HG02884 (cell line): ENCODE measurements at regions not wholly inside any gene's neighbourhood (a gene's known extent, or its start where the extent isn't known, plus 50 kb on each side); places are given as distances from the start of the nearest gene placed in this dataset.

Experiments used
- ATAC-seq: cut with Tn5 transposase; IDR thresholded peaks from one replicate; pipeline ENCODE4 v1.9.1; 2021; ENCODE audit warnings: mild to moderate bottlenecking, moderate library complexity; ENCODE audit not compliant: unreplicated experiment

DNA sequence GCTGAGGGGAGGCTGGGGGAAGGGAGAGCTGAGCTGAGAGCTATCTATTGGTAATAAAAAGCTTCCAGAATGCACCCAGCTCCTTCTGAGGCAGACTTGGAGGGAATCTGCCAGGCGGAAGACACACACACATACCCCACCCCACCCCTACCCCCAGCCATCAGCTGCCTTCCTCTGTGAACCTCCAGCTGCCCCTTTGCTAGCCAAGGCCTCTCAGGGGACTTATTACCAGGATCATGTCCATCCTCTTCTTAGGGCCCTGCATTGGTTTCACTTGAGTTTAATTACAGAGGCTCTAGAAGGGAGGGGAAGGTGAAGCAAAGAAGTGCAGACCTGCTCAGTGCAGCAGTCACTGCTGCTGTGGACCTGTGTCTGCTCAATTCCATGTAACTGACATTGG lies 156.4 kb downstream of the OMA1 start:
- no peak for ATAC-seq

DNA sequence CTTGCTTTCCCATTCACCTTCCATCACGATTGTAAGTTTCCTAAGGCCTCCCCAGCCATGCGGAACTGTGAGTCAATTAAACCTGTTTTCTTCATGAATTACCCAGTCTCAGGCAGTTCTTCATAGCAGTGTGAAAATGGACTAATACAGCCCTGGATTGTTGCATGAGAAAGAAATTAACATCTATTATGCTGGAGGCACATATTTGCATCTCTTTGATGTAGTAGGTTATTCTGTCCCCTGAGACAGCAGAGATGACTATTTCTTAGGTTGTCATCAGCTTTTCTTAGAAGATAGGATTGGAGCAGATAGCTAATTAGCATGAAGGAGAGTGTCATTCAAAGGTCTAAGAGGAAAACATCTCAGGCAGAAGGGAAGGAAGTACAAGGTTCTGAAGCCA lies 166.2 kb downstream of the OMA1 start:
- ATAC-seq = no peak

DNA sequence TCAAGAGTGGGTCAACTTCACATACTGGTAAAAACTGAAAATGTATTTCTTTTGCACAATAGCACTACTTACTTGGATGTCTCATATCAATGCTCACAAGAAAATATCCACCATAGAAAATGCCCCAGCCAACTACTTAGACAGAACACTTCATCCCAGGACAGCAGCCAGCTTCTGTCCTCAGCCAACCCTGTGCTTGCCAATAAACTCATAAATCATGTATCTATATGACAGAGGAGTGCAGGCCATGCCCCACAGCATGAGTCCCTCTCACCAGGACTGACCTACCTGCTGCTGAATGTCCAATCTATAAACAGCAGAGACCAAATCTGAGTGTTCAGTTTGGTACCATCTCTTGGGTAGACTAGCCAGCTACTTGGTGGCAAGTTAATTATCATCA lies 179.3 kb downstream of the OMA1 start:
- no peak for ATAC-seq

DNA sequence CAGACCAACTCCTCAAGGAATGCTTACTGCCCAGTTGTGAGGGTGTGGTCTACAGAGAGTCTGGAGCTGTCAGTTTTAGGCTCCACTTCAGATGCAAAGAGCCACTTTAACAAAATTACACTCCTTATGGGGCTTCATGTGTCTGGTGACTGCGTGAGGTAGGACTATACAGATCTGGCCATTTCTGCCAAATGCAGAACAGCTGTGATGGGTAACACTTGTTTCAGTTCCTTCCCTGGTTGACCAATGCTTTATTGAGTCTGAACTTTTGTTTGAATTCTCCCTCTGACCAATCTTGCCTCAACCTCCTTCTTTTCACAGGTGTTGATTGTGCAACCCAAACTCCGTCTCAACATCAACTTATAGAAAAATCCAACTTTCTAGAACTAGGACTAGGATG lies 181.2 kb downstream of the OMA1 start:
- no peak for ATAC-seq

DNA sequence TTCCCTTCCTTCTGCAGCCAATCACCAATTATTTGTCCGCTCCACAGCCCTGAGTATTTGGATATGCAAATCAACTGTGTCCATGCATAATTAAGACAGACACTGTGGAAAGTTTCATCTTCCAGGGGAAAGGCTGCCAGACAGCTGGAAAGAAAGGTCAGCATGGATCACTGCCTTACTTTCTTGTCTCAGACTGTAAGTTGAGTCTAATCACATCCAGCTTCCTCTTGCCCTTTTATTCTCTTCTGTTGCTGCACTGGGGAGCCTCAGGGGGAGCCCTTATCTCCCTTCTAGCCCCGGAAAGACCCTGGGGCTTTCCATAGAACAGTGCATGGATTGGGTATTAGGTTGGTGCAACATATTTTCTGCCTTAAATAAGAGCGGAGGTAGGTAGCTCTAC lies 182.9 kb downstream of the OMA1 start:
- no peak for ATAC-seq

DNA sequence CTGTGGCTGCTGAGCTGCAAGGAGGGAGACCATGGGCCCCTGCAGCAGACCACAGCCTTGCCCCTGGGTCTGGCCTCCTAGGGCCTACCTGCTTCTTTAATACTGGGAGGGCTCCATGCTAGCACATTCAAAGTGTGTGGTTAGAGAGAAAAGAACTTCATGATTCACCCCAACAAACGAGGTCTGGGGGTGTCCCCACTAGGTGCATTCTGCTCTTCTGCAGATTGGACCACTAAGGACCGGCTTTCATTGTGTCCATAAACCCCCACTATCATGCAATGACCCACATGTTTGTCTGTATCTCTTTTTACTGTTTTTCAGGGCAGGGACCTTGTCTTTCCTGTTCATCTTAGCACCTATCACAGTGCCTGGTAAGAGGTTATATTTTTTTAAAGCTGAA lies 185.4 kb downstream of the OMA1 start:
- no peak for ATAC-seq

DNA sequence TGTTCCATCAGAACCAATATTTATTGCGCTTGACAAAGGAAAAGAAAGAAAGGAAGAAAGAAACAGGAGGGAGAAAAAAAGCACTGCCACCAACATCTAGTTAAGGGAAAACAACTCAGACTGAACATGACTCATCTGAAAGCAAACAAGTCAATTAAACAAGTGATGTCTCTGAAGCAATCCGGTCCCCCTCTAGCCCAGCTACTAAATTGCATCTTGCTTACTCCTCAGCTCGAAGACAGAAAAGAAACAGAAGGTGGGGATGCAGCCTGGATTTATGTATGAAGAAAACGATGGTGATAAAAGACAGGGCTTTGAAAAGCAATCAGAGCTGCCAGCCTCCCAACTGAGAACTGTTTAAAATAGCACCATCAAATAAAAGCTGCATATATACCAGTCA lies 188.2 kb downstream of the OMA1 start:
- no peak for ATAC-seq

DNA sequence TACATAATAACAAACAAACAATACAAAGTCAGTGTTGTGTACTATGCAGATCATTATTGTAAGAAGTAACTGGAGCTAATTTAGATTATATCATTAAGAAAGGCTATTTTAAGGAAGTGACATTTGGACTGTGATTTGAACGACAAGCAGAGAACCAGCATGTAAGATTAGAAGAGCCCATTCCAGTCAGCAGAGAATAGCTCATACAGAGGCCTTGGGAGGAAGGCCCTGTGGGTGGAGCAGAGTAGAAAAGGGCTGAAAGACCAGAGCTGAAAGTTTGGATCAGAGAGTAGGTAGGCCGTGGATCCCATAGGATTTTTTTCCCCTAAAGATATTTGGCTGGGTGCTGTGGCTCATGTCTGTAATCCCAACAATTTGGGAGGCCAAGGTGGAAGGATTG lies 190.1 kb downstream of the OMA1 start:
- no peak for ATAC-seq

DNA sequence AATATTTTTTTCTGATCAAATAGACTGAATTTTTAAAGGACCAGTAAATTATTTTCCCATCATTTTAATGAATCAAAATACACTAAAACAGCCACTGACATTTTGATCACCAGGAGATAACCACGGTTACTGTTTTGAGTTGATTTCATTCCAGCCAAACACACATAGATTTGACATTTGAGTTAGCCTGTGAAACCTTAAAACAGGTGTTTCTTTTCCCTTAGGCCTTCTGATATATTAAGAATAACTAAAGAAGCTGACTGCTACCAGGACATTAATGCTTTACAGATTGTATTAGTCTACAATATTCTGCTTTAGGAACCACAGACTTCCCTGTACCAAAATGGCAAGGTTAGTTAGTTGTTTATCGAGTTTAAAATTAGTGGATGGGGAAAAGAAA lies 193.4 kb downstream of the OMA1 start:
- no peak for ATAC-seq

DNA sequence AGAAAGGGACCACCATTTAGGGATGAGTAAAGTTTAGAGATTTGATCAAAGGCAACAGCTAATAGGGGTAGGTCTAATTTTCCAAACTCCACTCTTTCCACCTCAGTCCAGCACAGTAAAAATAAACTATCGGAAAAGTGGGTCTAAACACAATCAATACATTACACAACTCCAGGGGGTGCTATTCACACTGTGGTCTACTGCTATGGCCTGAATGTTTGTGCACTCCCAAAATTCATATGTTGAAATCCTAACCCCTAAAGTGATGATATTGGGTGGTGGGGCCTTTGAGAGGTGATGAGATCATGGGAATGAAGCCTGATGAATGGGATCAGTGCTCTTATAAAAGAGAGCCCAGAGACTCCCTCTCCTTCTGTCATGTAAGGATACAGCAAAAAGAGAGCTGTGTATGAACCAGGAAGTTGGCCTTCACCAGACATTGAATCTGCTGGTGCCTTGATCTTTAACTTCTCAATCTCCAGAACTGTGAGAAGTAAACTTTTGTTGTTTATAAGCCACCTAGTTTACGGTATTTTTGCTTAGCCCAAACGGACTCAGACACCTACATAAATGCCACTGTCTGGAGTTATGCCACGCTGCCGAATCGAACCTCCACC lies 193.9 kb downstream of the OMA1 start:
- no peak for ATAC-seq

DNA sequence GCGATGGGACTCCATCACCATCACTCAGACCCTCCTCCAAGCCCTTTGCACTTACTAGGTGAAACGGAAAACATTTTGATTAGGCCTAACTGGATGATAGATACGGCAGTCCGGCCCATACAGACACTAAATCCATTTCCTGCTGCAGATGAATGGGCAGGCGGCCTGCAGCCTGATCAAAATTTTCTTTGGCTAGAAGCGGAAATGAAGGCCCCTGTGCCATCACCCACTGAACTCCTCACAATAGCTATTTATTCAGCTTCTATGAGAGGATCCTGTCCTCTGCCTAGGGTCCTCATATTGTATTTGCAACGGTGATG lies 200.5 kb downstream of the OMA1 start:
- ATAC-seq = no peak

DNA sequence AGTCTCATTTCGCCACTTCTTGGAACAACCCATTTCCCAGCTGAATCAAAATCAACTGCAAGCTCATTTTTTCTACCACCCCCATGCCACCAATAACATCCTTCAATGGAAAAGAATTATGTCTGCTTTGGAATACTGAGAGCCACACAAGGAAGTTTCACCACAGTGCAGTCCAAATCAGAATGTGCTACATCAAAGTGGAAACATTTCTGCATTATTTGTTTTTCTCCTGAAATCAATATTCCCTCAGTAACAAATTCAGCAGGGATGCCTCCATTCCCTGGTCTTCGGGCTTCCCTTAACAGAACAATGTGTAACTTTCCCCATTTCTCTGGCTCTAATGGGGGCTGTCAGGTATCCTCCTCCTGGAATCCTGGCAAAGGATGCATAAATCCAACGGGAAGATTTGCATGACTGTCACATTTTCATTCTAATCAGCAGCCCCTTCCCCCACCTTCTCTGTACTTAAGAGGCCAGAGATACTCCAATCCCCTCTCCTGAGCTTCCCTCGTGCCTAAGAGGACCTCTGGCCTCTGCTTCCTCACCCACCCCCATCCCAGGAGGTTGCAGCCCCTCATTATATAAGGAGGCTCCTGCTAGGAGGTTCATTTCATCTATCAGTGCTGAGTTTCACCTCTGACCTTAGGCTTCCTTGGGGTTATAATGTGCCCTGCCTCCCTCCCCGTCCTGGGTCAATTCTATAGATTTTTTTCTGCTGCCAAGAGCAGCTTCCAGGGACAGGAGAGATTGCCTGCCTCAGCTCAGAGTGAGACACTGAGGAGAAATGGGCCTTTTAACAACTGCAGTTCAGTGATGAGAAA lies 201.1 kb downstream of the OMA1 start:
- no peak for ATAC-seq

DNA sequence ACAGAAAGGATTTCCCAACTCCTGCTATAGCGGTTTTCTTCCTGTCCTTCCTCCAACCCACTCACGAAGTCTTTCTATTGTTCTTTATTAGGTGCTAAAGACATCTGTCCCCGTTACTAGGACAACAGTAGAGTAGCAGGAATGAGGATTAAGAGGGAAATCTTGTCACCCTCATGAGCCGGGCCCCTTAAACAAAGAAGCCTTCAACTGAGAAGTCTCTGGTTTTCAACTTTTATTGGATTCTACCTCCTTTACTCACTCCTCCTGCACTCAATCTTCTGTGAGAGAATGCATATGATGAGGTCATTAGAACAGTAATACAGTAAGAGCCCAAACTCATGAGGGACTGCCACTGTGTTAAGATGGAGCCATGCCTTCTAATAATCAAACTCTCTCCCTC lies 206.3 kb downstream of the OMA1 start:
- ATAC-seq = no peak

DNA sequence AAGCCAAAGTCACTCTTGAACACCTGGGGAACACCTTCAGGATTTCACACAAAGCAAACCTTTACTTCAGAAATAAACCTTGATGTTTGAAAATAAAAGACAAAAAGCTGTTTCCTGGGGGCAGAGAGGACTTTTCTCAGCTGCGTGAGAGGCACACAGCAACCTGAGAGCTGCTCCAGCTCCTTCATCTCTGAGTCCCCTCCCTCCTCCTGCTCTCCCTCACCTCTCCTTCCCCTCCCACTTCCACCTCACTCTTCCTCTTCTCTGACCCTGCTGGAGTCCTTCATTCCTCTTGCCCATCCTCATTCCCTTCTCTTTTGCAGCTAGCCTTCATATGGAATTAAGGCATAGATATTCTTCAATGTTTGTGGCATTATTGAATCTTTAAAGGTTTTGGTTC lies 208.4 kb downstream of the OMA1 start:
- ATAC-seq = no peak

DNA sequence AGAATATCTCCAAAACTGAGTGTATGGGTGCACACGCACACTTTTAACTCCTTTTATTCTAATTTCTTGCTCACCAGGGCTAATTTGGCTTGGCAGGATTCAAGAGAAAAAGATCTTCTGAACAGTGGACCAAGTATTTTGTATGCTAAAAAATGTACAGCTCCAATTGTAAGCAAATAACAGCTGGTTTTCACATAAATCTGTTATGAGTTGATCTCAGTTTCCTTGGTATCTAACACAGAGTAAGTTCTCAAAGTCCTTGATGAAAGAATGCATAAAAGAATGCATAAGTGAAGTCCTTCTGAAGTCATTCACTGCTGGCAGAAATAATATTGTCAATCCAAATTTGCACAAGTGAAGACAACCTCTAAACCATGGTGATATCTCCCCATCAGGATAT lies 213.0 kb downstream of the OMA1 start:
- no peak for ATAC-seq

DNA sequence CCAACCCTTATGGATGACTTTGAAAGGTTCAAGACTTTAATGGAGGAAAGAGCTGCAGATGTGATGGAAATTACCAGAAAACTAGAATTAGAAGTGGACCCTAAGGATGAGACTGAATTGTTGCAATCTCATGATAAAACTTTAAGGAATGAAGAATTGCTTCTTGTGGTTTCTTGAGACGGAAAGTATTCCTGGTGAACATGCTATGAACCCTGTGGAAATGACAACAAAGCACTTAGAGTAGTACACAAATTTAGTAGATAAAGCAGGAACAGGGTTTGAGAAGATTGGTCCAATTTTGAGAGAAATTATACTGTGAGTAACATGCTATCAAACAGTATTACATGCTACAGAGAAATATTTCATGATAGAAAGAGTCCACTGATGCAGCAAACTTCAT lies 215.4 kb downstream of the OMA1 start:
- ATAC-seq = no peak

DNA sequence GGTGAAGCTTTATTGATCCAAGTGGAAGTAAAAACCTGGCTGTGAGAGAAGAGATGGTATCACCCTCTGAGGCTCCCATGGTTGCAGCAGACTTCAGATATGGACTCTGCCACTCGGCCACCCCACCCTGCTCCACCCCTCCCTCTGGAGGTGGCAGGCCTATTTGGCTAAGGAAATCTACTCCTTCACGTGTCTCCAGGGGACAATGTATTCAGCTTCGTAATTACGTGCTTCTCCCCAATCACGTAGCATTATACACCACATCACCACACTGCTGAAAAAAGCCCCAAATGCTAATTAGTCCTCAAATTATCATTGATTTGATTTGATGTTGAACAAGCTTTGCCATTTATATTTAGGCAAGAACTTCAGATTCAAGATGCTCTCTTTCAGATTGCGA lies 220.7 kb downstream of the OMA1 start:
- no peak for ATAC-seq

DNA sequence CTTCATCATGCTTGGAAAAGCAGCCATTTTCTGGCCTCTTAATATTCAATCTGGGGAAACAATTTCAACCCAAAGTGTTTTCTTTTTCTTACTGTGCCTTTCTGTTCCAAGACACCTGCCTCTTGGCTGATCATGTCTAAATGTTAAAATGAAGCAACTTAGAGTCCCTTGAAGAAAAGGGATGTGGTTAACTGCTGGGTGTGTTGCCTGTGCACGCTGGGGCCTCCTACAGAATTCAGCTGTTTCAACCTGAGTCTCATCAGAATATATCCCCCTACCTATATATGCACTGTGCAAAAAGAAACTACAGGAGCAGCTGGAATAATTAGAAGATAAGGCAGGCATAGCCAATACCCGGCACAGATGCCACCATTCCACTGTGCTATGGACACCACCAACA lies 222.0 kb downstream of the OMA1 start:
- ATAC-seq = no peak

DNA sequence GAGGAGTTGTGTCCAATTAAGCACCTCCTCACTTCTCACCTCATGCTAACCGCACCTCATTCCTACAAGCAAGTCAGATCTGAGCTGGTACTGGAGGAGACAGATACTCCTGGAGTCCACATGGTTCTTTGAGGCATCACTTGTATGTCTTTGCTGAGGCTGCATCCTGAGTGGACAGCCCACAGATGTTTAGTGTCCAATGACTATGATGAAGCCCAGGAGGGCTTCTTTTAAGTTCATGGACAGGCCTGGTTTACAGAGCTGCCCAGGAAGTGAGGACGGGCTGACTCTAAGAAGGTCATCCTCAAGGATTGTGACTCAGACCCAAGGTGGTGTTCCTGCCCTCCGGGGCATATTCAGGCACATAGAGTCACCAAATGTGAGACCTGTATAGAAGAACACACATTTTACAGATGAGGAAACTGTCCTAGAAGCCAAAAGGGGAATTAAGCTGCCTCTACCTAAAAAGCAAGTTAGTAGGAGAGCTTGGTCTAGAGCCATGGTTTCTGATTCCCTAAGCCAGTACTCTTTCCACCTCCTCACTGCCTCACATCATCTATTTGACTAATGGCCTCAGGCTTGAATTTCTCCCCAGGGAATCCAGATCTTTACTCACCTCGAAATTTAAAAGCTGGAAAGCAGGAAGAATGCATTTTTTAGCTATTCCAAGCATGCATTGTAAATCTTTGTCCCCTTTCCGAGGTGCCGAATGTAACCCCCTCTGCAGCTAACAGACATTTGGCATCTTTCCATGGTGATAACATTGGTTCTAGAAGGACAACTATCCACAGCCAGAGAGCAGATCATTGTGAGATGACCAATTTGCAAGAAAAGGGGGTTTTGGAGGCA lies 228.1 kb downstream of the OMA1 start:
- no peak for ATAC-seq

DNA sequence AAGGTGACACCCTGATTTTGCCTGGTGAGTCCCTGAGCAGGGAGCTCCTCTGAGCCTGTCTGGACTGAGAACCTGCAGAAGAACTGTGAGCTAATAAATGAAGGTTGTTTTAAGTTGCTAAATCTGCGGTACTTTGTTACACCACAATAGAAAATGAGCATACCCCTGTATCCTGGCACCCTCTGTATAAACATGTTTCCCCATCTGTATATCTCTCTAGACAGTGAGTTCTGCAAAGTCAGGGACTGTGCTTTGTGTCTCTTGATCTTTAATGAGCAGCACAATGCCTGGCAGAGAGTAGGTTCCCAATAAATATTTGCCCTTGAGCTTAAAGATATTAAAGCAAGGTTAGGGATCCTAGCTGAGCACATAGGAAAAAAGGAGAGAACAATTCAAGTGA lies 228.8 kb downstream of the OMA1 start:
- ATAC-seq = no peak

DNA sequence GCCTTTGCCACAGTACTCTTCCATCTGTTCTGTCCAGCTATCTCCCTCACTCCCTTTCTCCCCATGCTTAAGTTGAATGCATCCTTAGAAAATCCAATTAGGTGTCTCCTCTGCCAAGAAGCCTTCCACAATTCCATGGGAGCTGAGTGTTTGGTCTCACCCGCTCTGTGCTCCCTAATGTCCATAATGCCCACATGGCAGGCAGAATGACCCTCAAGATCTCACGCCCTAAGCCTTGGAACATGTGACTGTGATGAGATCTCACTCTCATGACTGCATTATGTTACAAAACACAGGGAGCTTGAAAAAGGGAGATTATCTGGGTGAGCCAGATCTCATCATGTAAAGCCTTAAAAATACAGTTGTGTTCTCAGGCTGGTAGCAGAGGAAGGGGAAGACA lies 229.4 kb downstream of the OMA1 start:
- ATAC-seq = no peak

DNA sequence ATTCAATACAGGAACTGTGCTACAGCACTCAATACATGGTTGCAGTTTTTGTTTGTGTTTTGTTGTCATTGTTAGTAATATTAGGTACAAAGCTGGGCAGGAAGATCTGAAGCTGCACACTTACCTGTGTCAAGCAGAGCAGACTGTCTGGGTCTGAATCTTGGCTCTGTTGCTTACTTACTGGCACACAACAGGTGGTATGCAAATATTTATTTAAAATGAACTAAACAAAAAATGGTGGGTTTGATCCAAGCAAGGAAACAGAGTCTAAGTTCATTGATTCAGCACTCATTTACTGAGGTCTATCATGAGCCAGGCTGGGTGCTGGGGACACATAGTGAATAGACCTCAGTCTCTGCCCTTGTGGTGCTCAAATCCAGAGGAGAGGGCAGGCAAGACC lies 230.4 kb downstream of the OMA1 start:
- no peak for ATAC-seq
